ENCODE measurements at regions not wholly inside any gene's neighbourhood (a gene's known extent, or its start where the extent isn't known, plus 50 kb on each side); places are given as distances from the start of the nearest gene placed in this dataset.

DNA sequence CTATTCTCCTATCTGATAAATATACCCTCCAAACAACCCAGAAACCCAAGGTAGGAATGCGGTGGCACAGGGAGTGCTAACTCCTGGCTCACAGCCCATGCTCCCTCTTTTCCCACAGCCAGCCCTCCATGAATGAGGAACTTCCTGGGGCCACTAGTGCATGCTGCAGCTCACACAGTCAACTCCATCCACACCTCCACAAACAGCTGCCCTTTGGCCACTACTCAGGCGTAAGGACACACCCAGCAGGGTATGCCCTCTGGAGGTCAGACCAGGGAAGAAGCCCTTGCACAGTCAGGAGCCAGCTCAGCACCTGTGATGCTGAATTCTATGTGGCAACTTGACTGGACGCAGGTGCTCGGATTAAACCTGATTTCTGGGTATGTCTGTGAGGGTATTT lies 85.2 kb upstream of the PIK3CG start:
- no peak overlapping the region for H3K14ac ChIP-seq (ENCODE audit: insufficient read depth, low read length)
- TF ChIP-seq, protein P1, sequence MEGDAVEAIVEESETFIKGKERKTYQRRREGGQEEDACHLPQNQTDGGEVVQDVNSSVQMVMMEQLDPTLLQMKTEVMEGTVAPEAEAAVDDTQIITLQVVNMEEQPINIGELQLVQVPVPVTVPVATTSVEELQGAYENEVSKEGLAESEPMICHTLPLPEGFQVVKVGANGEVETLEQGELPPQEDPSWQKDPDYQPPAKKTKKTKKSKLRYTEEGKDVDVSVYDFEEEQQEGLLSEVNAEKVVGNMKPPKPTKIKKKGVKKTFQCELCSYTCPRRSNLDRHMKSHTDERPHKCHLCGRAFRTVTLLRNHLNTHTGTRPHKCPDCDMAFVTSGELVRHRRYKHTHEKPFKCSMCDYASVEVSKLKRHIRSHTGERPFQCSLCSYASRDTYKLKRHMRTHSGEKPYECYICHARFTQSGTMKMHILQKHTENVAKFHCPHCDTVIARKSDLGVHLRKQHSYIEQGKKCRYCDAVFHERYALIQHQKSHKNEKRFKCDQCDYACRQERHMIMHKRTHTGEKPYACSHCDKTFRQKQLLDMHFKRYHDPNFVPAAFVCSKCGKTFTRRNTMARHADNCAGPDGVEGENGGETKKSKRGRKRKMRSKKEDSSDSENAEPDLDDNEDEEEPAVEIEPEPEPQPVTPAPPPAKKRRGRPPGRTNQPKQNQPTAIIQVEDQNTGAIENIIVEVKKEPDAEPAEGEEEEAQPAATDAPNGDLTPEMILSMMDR (conservative IDR thresholded peaks at IDR 0.05) = peak; percentile 64
- no peak overlapping the region for H3K27ac ChIP-seq (ENCODE audit: insufficient read length, low read depth, low read length)
- no CpG with 5 or more reads among the region's 4 CpGs for WGBS (ENCODE audit: extremely low coverage, insufficient read length, low lambda C conversion rate)
- H3K79me2 ChIP-seq (ENCODE audit: insufficient read depth, low read length) = no peaks in the 10 kb centered on the region
- Mint-ChIP-seq H3K36me3 (ENCODE audit: insufficient read depth in 1 of 3, low read depth in 3 of 3) (no peaks in the 10 kb centered on the region), H3K9me3 (no peaks in the 10 kb centered on the region), H3K4me1 (peaks cover 18 to 20% of the 10 kb centered on the region in 2 experiments), H3K27ac (no peak overlapping the region; a peak in 2 of 7 replicates), H3K4me3 (no peak overlapping the region), H3K27me3 (ENCODE audit: low read depth) (no peaks in the 10 kb centered on the region)
- H3K4me2 ChIP-seq (ENCODE audit: insufficient read depth, insufficient read length, low read length) = no peak overlapping the region
- H2AFZ ChIP-seq (ENCODE audit: low read length) = no peak overlapping the region
- H3K9me3 ChIP-seq (ENCODE audit: control insufficient read depth, low read depth, low read length) = no peaks in the 10 kb centered on the region
- peak; percentile 84 for DNase-seq
- H3K56ac ChIP-seq (ENCODE audit: insufficient read length, low read depth, low read length) = no peak overlapping the region
- H3K9ac ChIP-seq (ENCODE audit: extremely low read depth, insufficient read length, low read length) = no peak overlapping the region
- no peak overlapping the region for H2BK20ac ChIP-seq (ENCODE audit: low read depth, low read length, poor library complexity, severe bottlenecking)
- no peak overlapping the region for H4K91ac ChIP-seq (ENCODE audit: insufficient read length, low read depth, low read length)
- H4K8ac ChIP-seq (replicated peaks; ENCODE audit: insufficient read length, low read depth, low read length) = no peak overlapping the region
- no peak overlapping the region for H2BK12ac ChIP-seq (ENCODE audit: insufficient read length, low read depth, low read length)
- H3K79me1 ChIP-seq (ENCODE audit: insufficient read depth, low read depth, low read length, poor library complexity, severe bottlenecking) = no peaks in the 10 kb centered on the region
- no peak overlapping the region for H2BK5ac ChIP-seq (ENCODE audit: insufficient read length, low read length)
- no peaks in the 10 kb centered on the region for H3K23me2 ChIP-seq (ENCODE audit: insufficient read length, low read depth, low read length, poor library complexity, severe bottlenecking)
- H3K4me1 ChIP-seq (ENCODE audit: insufficient read depth, low read length) = peaks cover 1% of the 10 kb centered on the region; the same call in 1 of the 2 replicates
- no peak overlapping the region for H3T11ph ChIP-seq (ENCODE audit: low read length)
- H4K20me1 ChIP-seq (ENCODE audit: control insufficient read depth, insufficient read depth, insufficient read length) = no peaks in the 10 kb centered on the region
- no peak overlapping the region for H2BK120ac ChIP-seq (ENCODE audit: low read depth, low read length, poor library complexity, severe bottlenecking)
- H3K27me3 ChIP-seq (ENCODE audit: insufficient read depth, low read length) = no peaks in the 10 kb centered on the region
- H2BK15ac ChIP-seq (ENCODE audit: low read depth, low read length) = no peak overlapping the region
- no peak overlapping the region for H3K4ac ChIP-seq (ENCODE audit: low read depth, low read length)
- H2AK5ac ChIP-seq (ENCODE audit: insufficient read length, low read length) = no peak overlapping the region
- no peak overlapping the region for H4K5ac ChIP-seq (ENCODE audit: insufficient read length, low read depth, low read length)
- no peak overlapping the region for H3K18ac ChIP-seq (ENCODE audit: insufficient read length, low read depth, low read length)
- H3K23ac ChIP-seq (ENCODE audit: insufficient read length, low read depth, low read length) = no peak overlapping the region
